Naive B cell (primary cell): ENCODE measurements at regions not wholly inside any gene's neighbourhood (a gene's known extent, or its start where the extent isn't known, plus 50 kb on each side); places are given as distances from the start of the nearest gene placed in this dataset.
A peak's percentile ranks its signal among the peaks of the same experiment; 100 is the strongest.

Experiments used
- ATAC-seq, 2 donors: fragments of 150-1000 bp; cut with Tn5 transposase; 2 replicates each; pipeline ENCODE4 v1.10.0; 2021; ENCODE audit warnings: low read depth in 2 of 2, mild to moderate bottlenecking in 2 of 2, moderate library complexity in 2 of 2
- DNase-seq: peaks from one replicate; pipeline ENCODE4 v3.0.0; 2022
- H3K27ac Mint-ChIP-seq, 6 donors: one replicate each; pipeline ENCODE4 v1.8.0; 2020 to 2022; ENCODE audit warnings: mild to moderate bottlenecking in 6 of 6, mixed read lengths in 6 of 6, moderate library complexity in 5 of 6, inconsistent platforms in 2 of 6
- H3K27me3 Mint-ChIP-seq, 3 donors: one replicate each; pipeline ENCODE4 v1.8.0; 2021 to 2022; ENCODE audit warnings: mixed read lengths in 3 of 3, mild to moderate bottlenecking in 1 of 3
- H3K36me3 Mint-ChIP-seq, 2 donors: one replicate each; pipeline ENCODE4 v1.8.0; 2020 to 2022; ENCODE audit warnings: mixed read lengths in 2 of 2, inconsistent platforms in 1 of 2, mild to moderate bottlenecking in 1 of 2
- H3K4me1 Mint-ChIP-seq, 3 donors: one replicate each; pipeline ENCODE4 v1.8.0; 2020 to 2022; ENCODE audit warnings: mixed read lengths in 3 of 3, inconsistent platforms in 1 of 3, mild to moderate bottlenecking in 1 of 3, moderate library complexity in 1 of 3
- H3K4me3 Mint-ChIP-seq, 8 donors: one replicate each; pipeline ENCODE4 v1.8.0; 2020 to 2022; ENCODE audit warnings: mild to moderate bottlenecking in 8 of 8, mixed read lengths in 8 of 8, moderate library complexity in 8 of 8, inconsistent platforms in 2 of 8
- H3K9me3 Mint-ChIP-seq, 7 donors: one replicate each; pipeline ENCODE4 v1.8.0; 2020 to 2022; ENCODE audit warnings: mixed read lengths in 7 of 7, mild to moderate bottlenecking in 5 of 7, inconsistent platforms in 2 of 7, moderate library complexity in 1 of 7

GRCh38 chr3:168991803-168992202 is 671.7 kb downstream of the MECOM start:
- ATAC-seq (no peak), DNase-seq (no peak)
- no peak overlapping the region for H3K27ac Mint-ChIP-seq
- H3K36me3 Mint-ChIP-seq, result no peaks in the 10 kb centered on the region
- no peaks in the 10 kb centered on the region for H3K4me1 Mint-ChIP-seq
- no peaks in the 10 kb centered on the region for H3K27me3 Mint-ChIP-seq
- H3K4me3 Mint-ChIP-seq, result no peak overlapping the region
- H3K9me3 Mint-ChIP-seq, result no peaks in the 10 kb centered on the region

GRCh38 chr3:168990621-168991020 is 672.9 kb downstream of the MECOM start:
- Mint-ChIP-seq H3K4me3 (no peak overlapping the region), H3K36me3 (no peaks in the 10 kb centered on the region), H3K27me3 (no peaks in the 10 kb centered on the region), H3K9me3 (no peaks in the 10 kb centered on the region), H3K27ac (no peak overlapping the region), H3K4me1 (no peaks in the 10 kb centered on the region)
- DNase-seq (no peak), ATAC-seq (no peak)

GRCh38 chr3:168990134-168990533 is 673.4 kb downstream of the MECOM start:
- Mint-ChIP-seq H3K27ac (no peak overlapping the region), H3K4me3 (no peak overlapping the region), H3K9me3 (no peaks in the 10 kb centered on the region), H3K36me3 (no peaks in the 10 kb centered on the region), H3K27me3 (no peaks in the 10 kb centered on the region), H3K4me1 (no peaks in the 10 kb centered on the region)
- ATAC-seq (no peak), DNase-seq (no peak)

- DNase-seq, result no peak
- H3K27ac Mint-ChIP-seq, result no peak overlapping the region
- ATAC-seq, result no peak
- H3K4me1 Mint-ChIP-seq, result no peaks in the 10 kb centered on the region
- no peaks in the 10 kb centered on the region for H3K36me3 Mint-ChIP-seq
- no peaks in the 10 kb centered on the region for H3K27me3 Mint-ChIP-seq
- H3K9me3 Mint-ChIP-seq, result no peaks in the 10 kb centered on the region
- no peak overlapping the region for H3K4me3 Mint-ChIP-seq
Measured at GRCh38 chr3:168989396-168989795, 674.1 kb downstream of the MECOM start.

- Mint-ChIP-seq H3K4me3 (no peak overlapping the region), H3K4me1 (no peaks in the 10 kb centered on the region), H3K36me3 (no peaks in the 10 kb centered on the region), H3K9me3 (no peaks in the 10 kb centered on the region), H3K27ac (no peak overlapping the region), H3K27me3 (no peaks in the 10 kb centered on the region)
- DNase-seq (no peak), ATAC-seq (no peak)
Measured at GRCh38 chr3:168988853-168989252, 674.7 kb downstream of the MECOM start.

- ATAC-seq (no peak), DNase-seq (no peak)
- no peak overlapping the region for H3K27ac Mint-ChIP-seq
- no peaks in the 10 kb centered on the region for H3K27me3 Mint-ChIP-seq
- H3K9me3 Mint-ChIP-seq, result no peaks in the 10 kb centered on the region
- H3K4me1 Mint-ChIP-seq, result no peaks in the 10 kb centered on the region
- no peaks in the 10 kb centered on the region for H3K36me3 Mint-ChIP-seq
- no peak overlapping the region for H3K4me3 Mint-ChIP-seq
Measured at GRCh38 chr3:168984872-168985271, 678.6 kb downstream of the MECOM start.

GRCh38 chr3:168983046-168983445 is 680.5 kb downstream of the MECOM start:
- Mint-ChIP-seq H3K27ac (no peak overlapping the region), H3K4me3 (no peak overlapping the region), H3K4me1 (no peaks in the 10 kb centered on the region), H3K36me3 (no peaks in the 10 kb centered on the region), H3K27me3 (no peaks in the 10 kb centered on the region), H3K9me3 (no peaks in the 10 kb centered on the region)
- ATAC-seq (no peak), DNase-seq (no peak)

GRCh38 chr3:168981396-168981795 is 682.1 kb downstream of the MECOM start:
- Mint-ChIP-seq H3K27me3 (no peaks in the 10 kb centered on the region), H3K4me3 (no peak overlapping the region), H3K27ac (no peak overlapping the region), H3K9me3 (no peaks in the 10 kb centered on the region), H3K36me3 (no peaks in the 10 kb centered on the region), H3K4me1 (no peaks in the 10 kb centered on the region)
- DNase-seq (no peak), ATAC-seq (no peak)

GRCh38 chr3:168977716-168978374 is 685.7 kb downstream of the MECOM start:
- H3K27ac Mint-ChIP-seq, result no peak overlapping the region
- H3K27me3 Mint-ChIP-seq, result no peaks in the 10 kb centered on the region
- no peak for ATAC-seq
- no peak for DNase-seq
- no peaks in the 10 kb centered on the region for H3K4me1 Mint-ChIP-seq
- no peaks in the 10 kb centered on the region for H3K36me3 Mint-ChIP-seq
- H3K9me3 Mint-ChIP-seq, result no peaks in the 10 kb centered on the region
- no peak overlapping the region for H3K4me3 Mint-ChIP-seq

- H3K4me1 Mint-ChIP-seq, result no peaks in the 10 kb centered on the region
- H3K36me3 Mint-ChIP-seq, result no peaks in the 10 kb centered on the region
- H3K27ac Mint-ChIP-seq, result no peak overlapping the region
- DNase-seq, result no peak
- H3K27me3 Mint-ChIP-seq, result no peaks in the 10 kb centered on the region
- no peak for ATAC-seq
- H3K9me3 Mint-ChIP-seq, result no peaks in the 10 kb centered on the region
- no peak overlapping the region for H3K4me3 Mint-ChIP-seq
Measured at GRCh38 chr3:168976969-168977368, 686.5 kb downstream of the MECOM start.

- ATAC-seq (no peak), DNase-seq (no peak)
- Mint-ChIP-seq H3K27me3 (no peaks in the 10 kb centered on the region), H3K36me3 (no peaks in the 10 kb centered on the region), H3K4me1 (no peaks in the 10 kb centered on the region), H3K4me3 (no peak overlapping the region), H3K9me3 (no peaks in the 10 kb centered on the region), H3K27ac (no peak overlapping the region)
Measured at GRCh38 chr3:168975576-168975975, 687.9 kb downstream of the MECOM start.

- Mint-ChIP-seq H3K9me3 (no peaks in the 10 kb centered on the region), H3K36me3 (no peaks in the 10 kb centered on the region), H3K27ac (no peak overlapping the region), H3K4me3 (no peak overlapping the region), H3K27me3 (no peaks in the 10 kb centered on the region), H3K4me1 (no peaks in the 10 kb centered on the region)
- no peak for DNase-seq
- no peak for ATAC-seq
Measured at GRCh38 chr3:168974617-168975403, 688.7 kb downstream of the MECOM start.

GRCh38 chr3:168973897-168974296 is 689.6 kb downstream of the MECOM start:
- peak overlapping the region in 1 of 6 donors; percentile 24 for H3K27ac Mint-ChIP-seq
- DNase-seq, result no peak
- H3K36me3 Mint-ChIP-seq, result no peaks in the 10 kb centered on the region
- no peak for ATAC-seq
- H3K27me3 Mint-ChIP-seq, result no peaks in the 10 kb centered on the region
- H3K9me3 Mint-ChIP-seq, result no peaks in the 10 kb centered on the region
- no peaks in the 10 kb centered on the region for H3K4me1 Mint-ChIP-seq
- no peak overlapping the region for H3K4me3 Mint-ChIP-seq

GRCh38 chr3:168973206-168973605 is 690.3 kb downstream of the MECOM start:
- Mint-ChIP-seq H3K27me3 (no peaks in the 10 kb centered on the region), H3K4me1 (no peaks in the 10 kb centered on the region), H3K4me3 (no peak overlapping the region), H3K36me3 (no peaks in the 10 kb centered on the region), H3K27ac (no peak overlapping the region), H3K9me3 (no peaks in the 10 kb centered on the region)
- ATAC-seq (no peak), DNase-seq (no peak)
